HG02588 (cell line): ENCODE measurements at regions not wholly inside any gene's neighbourhood (a gene's known extent, or its start where the extent isn't known, plus 50 kb on each side); places are given as distances from the start of the nearest gene placed in this dataset.
A peak's percentile ranks its signal among the peaks of the same experiment; 100 is the strongest.
"Not testable (repeated sequence)": the region's sequence is repeated elsewhere in the genome, so short reads cannot be mapped to it uniquely, and the experiment has no call there.

ENCODE experiments used
- ATAC-seq: cut with Tn5 transposase; IDR thresholded peaks from one replicate; pipeline ENCODE4 v1.9.1; 2021; ENCODE audit warnings: mild to moderate bottlenecking, moderate library complexity; ENCODE audit not compliant: unreplicated experiment

DNA sequence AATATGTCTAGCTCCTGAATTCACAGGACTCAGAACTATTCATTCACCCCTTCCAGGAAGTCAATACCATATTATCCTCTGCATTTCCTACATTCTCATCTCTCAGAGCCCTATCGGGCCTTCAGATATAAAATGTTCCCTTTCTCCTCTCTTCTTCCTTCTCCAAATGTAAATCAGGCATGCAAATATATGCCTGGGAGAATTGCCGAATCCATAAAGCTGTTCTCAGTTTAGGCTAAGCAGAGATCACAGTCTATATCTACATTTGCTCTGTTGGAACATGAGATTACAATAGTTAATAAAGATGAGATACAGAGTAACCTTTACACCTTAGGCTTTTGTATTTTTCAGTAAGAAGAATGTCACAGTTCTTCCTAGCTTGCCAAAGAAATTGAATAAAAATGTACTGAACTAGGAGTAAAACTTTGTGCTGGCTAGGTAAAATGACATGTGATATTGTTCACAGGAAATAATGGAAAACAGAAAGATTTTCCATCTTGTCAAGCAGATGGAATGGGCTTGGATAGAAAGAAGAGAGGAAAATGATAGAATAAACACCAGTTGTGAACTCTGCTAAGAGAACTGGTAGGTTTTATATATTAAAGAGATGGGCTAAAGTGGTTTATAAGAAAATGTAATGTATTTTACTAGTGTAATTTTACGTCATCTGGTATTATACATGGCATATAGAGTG, 161.5 kb downstream of the NRIP1 start:
- ATAC-seq = no peak

DNA sequence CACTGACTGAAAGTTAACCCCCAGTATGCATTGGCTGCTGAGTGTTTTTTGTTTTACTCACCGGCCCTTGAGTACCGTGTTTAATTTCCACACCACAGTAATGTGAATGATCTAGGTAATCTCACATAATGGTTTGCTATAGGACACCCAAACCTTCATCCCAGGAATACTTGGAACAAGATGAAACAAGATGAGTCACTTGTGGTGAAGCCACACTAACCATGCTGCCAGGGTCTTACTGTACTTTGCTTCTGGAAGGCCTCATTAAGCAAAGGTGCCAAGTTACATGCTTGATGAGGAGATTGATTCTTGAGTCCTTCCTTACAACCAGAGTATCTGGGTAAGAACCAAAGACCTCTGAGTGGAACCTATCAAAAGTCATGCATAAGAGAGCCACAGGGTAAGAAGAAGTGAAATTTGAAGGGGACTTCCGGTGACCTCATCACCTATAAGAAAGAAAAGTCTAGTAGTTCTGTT, 163.3 kb downstream of the NRIP1 start:
- ATAC-seq = no peak

DNA sequence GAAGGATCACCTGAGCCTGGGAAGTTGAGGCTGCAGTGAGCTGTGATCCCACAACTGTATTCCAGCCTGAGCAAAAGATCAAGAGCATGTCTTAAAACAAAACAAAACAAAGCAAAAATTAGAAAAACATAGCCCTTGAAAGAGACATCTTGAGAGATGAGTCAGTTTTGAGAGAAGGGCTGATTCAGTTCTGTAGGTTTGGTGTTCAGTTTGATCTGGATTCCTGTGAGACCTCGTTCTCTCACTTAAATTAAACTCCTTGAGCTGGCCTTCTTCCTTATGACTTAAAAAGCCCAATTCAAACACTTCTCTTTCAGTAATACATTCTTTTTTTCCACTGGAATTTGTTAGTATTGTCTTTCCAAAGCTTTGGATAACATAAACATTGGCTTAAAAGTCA, 164.2 kb downstream of the NRIP1 start:
- ATAC-seq = no peak

DNA sequence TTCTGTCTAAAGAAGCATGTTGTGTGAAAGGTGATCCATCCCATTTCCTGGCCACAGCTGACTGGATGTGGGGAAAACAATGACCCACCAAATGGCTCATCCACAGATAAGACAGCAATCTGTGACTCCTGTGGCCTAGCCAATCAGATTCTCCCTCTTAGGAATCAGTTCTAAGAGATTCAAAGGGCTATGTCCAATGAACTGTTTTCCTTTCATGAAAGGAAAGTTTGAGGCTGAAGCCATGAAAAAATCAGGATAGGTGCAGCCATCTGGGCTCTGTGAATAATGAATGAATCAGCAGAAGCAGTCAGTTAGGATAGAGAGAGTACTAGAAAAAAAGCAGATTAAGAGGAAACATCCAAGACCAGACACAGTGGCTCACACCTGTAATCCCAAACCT, 164.7 kb downstream of the NRIP1 start:
- no peak for ATAC-seq

DNA sequence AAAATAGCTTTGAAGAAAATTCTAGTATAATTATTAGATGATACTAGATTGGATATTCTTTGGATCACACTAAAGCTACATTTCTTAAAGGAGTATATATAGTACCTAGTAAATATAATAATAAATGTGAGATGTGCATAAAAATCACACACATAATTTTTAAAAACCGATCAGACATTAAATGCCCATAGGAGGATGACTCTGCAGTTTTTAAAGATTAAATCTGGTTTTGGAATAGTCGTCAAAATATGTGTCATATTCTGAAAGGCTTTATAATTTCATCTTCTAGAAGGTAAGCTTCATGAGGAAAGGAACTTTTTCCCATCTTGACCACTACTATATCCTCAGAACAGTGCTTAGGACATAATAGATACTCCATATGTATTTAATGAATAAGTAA, 169.0 kb downstream of the NRIP1 start:
- ATAC-seq = no peak

DNA sequence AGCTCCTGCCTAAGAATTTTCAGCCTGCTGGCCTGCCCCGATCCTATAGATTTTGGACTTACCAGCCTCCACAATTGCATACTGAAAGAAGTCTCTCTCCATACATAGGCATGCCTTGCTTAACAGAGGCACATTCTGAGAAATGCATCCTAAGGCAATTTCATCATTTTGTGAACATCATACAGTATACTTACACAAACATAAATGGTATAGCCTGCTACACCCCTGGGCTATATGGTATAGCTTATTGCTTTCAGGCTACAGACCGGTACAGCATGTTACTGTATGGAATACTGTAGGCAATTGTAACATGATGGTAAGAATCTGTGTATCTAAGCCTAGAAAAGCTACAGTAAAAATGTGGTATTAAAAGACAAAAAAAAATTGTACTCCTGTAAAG, 174.7 kb downstream of the NRIP1 start:
- ATAC-seq = no peak

DNA sequence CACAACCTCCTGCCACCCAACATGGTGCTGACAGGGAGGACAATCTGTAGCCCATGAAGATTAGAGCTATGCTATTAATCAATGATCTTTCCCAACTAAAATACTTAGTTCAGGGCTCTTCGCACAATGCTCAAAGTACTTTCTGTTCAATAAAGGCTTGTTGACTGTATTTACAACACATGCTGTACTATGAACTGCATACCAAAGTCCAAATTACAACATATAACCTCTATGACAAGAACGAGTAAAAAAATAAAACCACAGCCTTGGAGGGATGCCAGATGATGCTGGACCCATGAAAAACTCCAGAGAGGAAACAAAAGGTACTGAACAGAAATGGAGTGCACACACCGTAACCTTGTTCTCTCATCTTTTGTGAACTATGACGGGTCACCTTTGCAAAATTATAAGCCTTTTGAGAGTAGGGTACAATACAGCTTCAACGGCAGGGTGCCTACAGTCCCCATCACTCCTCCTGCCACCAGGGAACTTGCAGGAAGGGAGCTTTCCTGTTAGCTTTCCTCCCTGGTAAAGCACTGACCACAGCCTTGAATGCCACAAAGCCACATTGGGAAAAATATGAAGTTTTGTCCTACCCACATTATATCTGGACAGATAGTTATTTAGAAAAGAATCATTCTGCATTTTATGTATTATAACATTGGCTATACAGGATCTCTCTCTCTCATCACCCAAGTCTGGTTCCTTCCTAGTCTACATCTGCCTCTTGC, 175.6 kb downstream of the NRIP1 start:
- no peak for ATAC-seq

DNA sequence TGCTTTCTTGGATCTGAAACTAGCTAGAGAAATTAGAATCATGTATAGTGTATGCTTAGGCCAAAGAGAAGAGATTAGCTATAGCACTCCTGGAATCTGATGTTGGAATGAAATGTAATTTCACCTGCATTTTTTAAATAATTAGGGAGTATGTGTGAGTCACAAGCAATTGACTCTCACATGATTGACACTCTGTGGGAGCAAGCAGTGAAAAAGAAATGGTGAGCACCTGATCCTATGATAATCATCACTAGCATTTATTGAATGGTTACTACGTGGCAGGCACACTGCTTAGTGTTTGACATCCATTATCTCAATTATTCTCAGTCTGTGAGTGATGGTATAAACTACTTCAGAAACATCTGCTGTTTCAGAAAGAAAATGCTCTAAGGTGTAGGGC, 176.6 kb downstream of the NRIP1 start:
- no peak for ATAC-seq

DNA sequence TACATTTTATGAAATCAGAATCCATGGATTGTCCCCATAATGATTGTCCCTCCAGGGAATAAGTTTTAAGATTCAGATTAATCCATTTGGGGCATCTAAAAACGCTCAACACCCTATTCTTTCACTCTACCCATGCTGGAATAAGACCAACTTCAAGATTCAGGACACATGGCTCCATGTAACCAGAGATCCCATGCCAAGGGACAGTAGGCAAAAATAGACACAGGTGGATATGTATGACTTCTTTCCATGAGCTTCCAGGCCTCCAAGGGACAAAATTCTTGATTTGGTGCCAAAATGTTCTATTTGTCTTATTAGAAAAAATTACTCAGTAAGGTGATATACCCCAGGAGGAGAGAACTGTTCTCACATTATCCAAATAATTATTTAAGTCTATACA, 178.8 kb downstream of the NRIP1 start:
- ATAC-seq = no peak

DNA sequence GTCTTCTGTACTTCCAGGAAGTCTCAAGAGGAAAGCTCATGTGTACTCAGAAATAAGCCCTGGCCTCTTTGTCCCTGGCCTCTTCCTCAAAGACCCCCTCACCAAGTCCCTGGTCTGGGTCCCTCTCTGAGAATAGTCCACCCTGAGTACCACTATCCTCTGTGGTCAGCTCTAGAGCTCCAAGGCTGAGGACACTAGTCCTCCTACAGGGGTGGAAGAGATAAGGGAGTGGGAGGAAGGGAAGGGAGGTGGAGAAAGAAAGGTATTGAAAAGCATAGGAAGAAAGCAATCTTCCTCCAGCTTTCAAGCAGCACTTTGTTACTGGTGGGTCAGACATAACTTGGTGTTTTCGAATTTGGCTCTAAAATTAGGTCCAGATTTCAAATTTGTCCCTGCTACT, 181.4 kb downstream of the NRIP1 start:
- ATAC-seq = no peak

DNA sequence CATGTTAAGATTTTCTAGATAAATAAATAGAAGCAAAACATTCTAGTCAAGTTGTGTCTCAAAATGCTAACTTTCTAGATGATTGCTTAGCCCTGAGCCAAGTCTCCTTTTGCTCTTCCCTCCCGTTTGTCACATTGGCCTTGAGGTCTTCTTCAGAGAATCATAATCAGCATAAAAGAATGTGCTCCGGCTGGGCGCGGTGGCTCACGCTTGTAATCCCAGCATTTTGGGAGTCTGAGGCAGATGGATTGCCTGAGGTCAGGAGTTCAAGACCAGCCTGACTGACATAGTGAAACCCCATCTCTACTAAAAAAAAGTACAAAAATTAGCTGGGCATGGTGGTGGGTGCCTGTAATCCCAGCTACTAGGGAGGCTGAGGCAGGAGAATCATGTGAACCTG, 182.3 kb downstream of the NRIP1 start:
- ATAC-seq = not testable (repeated sequence)

DNA sequence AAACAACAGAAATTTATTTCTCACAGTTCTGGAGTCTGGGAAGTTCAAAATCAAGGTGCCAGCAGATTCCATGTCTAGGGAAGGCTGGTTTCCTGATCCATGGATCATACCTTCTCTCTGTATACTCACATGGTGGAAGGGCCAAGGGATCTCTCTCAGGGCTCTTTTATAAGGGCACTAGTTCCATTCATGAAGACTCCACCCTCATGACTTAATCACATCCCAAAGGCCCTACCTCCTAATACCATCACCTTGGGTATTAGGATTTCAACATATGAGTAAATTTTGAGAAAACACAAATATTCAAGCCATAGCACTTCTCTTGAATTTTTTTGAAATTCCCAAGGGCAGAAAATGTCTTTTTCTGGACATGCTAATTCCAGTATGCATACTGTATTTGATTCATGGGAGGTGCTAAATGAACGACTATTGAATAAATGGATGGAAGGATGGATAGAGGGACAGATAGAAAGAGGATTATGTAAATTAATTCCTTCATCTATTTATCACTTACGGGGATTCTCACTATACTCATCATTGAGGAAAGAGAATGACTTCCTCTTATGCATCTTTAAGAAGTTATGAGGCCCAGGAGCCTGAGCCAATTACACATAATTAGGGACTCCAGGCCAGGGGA, 182.8 kb downstream of the NRIP1 start:
- no peak for ATAC-seq

DNA sequence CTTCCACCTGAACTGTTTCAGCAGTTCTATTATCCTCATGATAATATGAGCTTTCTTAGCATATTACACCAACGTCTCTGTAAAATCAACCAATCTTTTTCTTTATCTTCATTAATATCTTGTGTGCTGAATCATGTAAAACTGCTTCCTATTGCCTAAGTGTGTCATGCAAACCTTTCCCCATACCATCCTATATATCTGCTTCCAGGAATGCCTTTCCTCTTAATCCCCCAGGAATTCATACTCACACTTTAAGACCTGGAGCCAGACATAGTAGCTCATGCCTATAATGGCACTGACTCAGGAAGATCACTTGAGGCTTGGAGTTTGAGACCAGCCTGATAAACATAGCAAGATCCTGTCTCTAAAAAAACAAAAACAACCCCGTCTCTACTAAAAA, 183.9 kb downstream of the NRIP1 start:
- ATAC-seq = no peak

DNA sequence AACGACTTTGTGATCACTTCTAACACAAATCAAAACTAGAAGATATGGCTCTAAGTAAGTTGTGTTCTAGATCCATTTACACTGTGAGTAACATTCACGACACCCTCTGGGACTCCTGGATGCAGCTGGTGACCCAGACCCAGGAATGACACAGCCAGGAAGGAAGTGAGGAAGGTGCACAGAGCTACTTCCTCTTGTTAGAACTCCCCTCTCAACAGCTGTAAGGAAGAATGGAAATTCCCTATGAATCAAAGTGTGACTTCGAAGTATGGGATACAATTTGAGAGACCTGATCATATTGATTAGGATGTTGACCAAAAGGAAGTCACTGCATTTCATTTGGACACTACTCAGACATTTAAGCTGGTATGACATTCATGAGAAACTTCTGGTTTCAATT, 185.3 kb downstream of the NRIP1 start:
- no peak for ATAC-seq

DNA sequence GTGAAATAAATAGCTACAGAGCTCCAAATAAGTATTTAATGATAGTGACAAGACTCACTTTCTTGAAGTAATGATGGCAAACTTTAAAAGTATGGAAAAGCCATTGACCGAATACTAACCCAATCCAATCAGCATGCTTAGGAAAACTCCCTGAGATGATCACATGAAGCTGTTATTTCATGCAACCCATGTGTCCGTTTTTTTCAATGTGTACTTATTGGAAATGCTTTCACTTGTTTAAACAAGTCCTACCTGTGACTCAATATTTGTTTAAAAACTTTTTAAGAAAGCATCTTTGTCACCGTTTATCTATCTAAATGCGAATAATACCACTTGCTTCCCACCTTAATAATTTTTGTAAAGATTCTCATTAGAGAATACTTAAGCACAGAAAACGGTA, 185.8 kb downstream of the NRIP1 start:
- no peak for ATAC-seq

DNA sequence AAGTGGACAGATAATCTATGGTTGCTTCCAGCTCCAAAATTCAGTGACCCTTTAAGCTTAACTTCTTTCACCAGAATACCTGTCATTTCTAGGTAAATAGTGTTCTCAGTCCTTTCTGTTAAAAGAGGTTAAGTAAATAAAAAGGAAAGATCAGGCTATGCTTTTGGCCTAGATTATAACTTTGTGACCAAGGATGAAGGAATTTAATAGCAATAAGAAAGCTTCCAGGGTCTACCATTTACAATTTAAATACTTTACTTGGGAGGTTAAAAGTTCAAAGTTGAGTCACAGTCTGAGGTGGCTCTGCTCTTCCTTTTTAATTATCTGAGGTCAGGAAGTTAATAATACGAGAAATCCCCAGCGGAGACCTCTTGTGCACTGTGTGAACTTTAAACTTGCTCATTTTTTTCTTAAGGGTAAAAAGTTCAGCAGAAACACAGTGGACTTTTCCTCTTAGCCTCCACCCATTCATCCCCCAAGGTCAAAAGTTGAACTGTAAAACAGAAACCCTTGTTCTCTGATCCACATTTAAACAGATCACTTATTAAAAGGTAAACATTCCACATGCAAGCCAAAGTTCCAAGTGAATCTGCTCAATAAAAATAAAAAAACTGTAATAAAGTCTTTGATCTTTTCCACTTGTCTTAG, 187.1 kb downstream of the NRIP1 start:
- no peak for ATAC-seq

DNA sequence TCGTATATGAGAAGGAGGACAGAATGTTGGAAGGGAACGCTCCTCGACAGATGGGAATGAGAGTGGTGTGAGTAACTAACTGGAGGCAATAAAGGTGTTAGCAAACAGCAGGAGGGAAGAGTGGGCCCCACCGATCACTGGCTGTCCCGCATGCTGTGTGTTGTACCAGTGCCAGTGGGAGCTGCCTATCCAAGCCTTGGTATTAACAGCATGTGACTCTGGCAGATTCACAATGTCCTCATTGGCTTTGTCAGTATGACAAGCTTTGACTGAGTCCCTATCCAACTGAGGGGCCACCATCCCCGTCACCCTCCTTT, 188.3 kb downstream of the NRIP1 start:
- ATAC-seq = no peak

DNA sequence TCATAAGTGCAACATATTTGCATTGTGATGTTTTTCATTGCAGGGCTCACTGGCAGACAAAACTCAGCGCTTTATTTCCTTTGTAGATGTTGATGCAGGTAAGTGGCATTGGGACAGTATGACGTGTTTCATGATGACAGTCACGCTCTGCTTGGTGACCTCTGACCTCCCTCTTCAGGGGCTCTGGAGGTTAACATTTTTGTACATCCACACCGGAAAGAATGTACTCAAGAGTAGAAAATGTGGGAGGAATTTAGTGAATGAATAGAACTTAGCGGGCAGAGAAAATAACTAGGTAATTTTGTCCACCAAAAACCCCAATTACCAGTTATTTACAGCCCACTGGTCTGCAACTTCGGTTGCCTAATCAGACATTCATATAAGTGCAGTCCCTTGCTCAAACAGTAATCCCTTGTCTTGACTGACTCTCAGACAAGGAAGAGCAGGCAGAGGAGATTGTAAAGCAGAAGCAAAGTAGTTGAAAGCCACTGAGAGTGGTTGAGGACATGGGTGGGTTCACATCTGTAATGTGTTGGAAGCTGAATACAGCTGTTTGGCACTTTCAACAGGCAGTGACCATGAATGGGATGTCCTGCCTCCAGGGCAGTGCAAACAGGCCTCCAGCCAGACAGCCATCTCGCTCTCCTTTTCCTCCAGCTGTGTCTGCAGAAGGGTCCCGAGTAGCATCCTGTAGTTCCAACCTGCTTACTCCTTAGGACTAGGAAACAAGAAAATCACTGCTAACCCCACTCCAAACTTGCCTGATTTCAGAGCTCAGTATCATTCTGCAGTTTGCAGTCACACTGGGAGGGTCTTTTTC, 188.9 kb downstream of the NRIP1 start:
- peak; percentile 64 for ATAC-seq

DNA sequence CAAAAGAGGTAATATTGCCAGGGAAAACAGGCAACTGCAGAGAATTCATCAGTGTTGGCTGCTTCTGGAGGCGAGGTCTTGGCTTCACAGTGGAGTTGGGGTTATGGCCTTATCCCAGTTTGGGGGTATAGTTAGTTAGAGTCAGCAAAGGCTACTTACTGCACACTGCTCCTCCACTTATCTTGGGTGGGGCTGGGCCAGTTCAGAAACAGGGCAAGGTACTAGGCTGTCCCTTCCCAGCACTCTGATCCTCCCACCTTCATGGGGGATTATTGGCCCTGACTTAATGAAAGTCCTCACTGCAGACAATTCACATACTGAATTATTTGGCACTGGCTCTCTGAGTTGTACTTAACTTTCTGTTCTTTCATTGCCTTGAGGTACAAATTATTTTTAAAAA, 189.6 kb downstream of the NRIP1 start:
- ATAC-seq = no peak

DNA sequence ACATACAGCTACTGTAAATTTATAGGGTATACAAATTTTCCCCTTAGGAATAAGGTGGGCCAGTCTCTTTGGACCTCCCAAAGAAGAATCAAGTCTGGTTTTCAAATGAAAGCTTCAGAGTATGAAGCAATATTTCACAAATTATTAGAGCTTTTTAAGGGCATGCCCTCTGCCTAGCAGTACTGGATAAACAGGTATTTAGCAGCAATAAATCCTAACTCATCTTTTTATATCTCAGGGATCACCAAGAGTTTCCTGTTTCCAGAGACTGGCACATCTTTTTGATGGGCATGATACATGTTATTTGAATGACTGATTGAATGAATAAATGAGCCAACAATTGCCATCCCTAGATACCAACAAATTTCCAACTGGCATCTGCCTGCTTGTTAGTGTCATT, 190.4 kb downstream of the NRIP1 start:
- no peak for ATAC-seq

DNA sequence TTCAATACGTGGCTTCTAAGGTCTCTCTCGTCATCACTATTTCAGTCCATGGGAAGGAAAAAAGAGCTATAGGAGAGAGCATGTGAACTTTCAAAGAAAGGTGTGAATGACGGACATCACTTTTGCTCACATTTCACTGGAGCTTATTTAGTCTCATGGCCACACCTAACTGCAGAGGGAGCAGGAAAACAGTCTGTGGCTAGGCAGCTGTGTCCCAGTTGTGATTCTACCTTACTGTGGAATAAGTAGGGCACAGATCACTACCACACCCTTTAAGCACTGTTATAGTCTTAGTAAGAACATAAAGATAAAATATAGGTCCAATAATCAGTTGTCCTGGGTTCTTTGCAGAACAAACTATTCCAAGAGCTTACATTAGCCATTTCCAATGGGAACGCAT, 192.9 kb downstream of the NRIP1 start:
- ATAC-seq = no peak
